ENCODE measurements at regions not wholly inside any gene's neighbourhood (a gene's known extent, or its start where the extent isn't known, plus 50 kb on each side); places are given as distances from the start of the nearest gene placed in this dataset.

- no peaks in the 10 kb centered on the region for H3K4me1 ChIP-seq (ENCODE audit: control insufficient read depth, insufficient read depth, low read length)
Measured at GRCh38 chr13:23081220-23081619, 99.6 kb upstream of the SGCG start.

GRCh38 chr13:23081901-23082300 lies 98.9 kb upstream of the SGCG start:
- no peak for DNase-seq
- no peak overlapping the region for H3K4me3 Mint-ChIP-seq
- H3K9me3 ChIP-seq (ENCODE audit: control insufficient read depth, low read length) = peaks cover 18% of the 10 kb centered on the region
- TF ChIP-seq CTCF (conservative IDR thresholded peaks at IDR 0.05) = no peak
- no peaks in the 10 kb centered on the region for H3K36me3 Mint-ChIP-seq (ENCODE audit: low read depth)
- H3K27me3 ChIP-seq (ENCODE audit: control insufficient read depth, insufficient read depth, low read length, poor library complexity, severe bottlenecking) = no peaks in the 10 kb centered on the region
- no peak overlapping the region for H3K4me3 ChIP-seq (ENCODE audit: low read length)
- no peaks in the 10 kb centered on the region for H3K4me1 ChIP-seq (ENCODE audit: control insufficient read depth, insufficient read depth, low read length)
- 75 to 85% methylated on average over 1 to 7 of the region's 7 CpGs for WGBS, 2 experiments (ENCODE audit: insufficient coverage in 1 of 2, insufficient read length in 1 of 2)
- H3K9me3 Mint-ChIP-seq = peaks cover 14% of the 10 kb centered on the region
- no peaks in the 10 kb centered on the region for H3K27me3 Mint-ChIP-seq (ENCODE audit: insufficient read depth)
- H3K36me3 ChIP-seq (ENCODE audit: control insufficient read depth, insufficient read depth, low read length) = no peaks in the 10 kb centered on the region
- H3K27ac Mint-ChIP-seq = no peak overlapping the region
- no peaks in the 10 kb centered on the region for H3K4me1 Mint-ChIP-seq
- H3K27ac ChIP-seq (ENCODE audit: low read depth, low read length) = no peak overlapping the region
- no peak overlapping the region for H3K9ac ChIP-seq (ENCODE audit: extremely low read depth, low read length, poor library complexity, severe bottlenecking)

More at GRCh38 chr13:23081220-23081619, 99.6 kb upstream of the SGCG start:
- Histone ChIP-seq H3K27me3 (ENCODE audit: control insufficient read depth, insufficient read depth, low read length, poor library complexity, severe bottlenecking) (no peaks in the 10 kb centered on the region), H3K9me3 (ENCODE audit: control insufficient read depth, low read length) (peaks cover 11% of the 10 kb centered on the region), H3K27ac (ENCODE audit: low read depth, low read length) (no peak overlapping the region), H3K4me3 (ENCODE audit: low read length) (no peak overlapping the region), H3K9ac (ENCODE audit: extremely low read depth, low read length, poor library complexity, severe bottlenecking) (no peak overlapping the region), H3K36me3 (ENCODE audit: control insufficient read depth, insufficient read depth, low read length) (no peaks in the 10 kb centered on the region)
- 90 to 93% methylated on average over 5 of the region's 5 CpGs for WGBS, 2 experiments (ENCODE audit: insufficient coverage in 1 of 2, insufficient read length in 1 of 2)
- Mint-ChIP-seq H3K4me1 (no peaks in the 10 kb centered on the region), H3K4me3 (no peak overlapping the region), H3K9me3 (peaks cover 10% of the 10 kb centered on the region), H3K27me3 (ENCODE audit: insufficient read depth) (no peaks in the 10 kb centered on the region), H3K36me3 (ENCODE audit: low read depth) (no peaks in the 10 kb centered on the region), H3K27ac (no peak overlapping the region)
- DNase-seq = no peak
- TF ChIP-seq CTCF (conservative IDR thresholded peaks at IDR 0.05) = no peak

- no peak for TF ChIP-seq CTCF (conservative IDR thresholded peaks at IDR 0.05)
- H3K4me3 Mint-ChIP-seq = no peak overlapping the region
- WGBS, 2 experiments (ENCODE audit: insufficient coverage in 1 of 2, insufficient read length in 1 of 2) = 35% methylated on average over 1 of the region's 2 CpGs; no CpG with 5 or more reads in 1 of the 2 experiments
- no peak for DNase-seq
- H3K9me3 Mint-ChIP-seq = peaks cover 16% of the 10 kb centered on the region
- H3K9me3 ChIP-seq (ENCODE audit: control insufficient read depth, low read length) = peaks cover 32% of the 10 kb centered on the region
- no peaks in the 10 kb centered on the region for H3K36me3 Mint-ChIP-seq (ENCODE audit: low read depth)
- H3K36me3 ChIP-seq (ENCODE audit: control insufficient read depth, insufficient read depth, low read length) = no peaks in the 10 kb centered on the region
- peaks cover 10% of the 10 kb centered on the region for H3K4me1 Mint-ChIP-seq
- H3K4me3 ChIP-seq (ENCODE audit: low read length) = peak overlapping the region; percentile 31
- H3K27me3 ChIP-seq (ENCODE audit: control insufficient read depth, insufficient read depth, low read length, poor library complexity, severe bottlenecking) = no peaks in the 10 kb centered on the region
- H3K4me1 ChIP-seq (ENCODE audit: control insufficient read depth, insufficient read depth, low read length) = peaks cover 4% of the 10 kb centered on the region
- no peak overlapping the region for H3K27ac ChIP-seq (ENCODE audit: low read depth, low read length)
- H3K9ac ChIP-seq (ENCODE audit: extremely low read depth, low read length, poor library complexity, severe bottlenecking) = no peak overlapping the region
- H3K27ac Mint-ChIP-seq = no peak overlapping the region
- no peaks in the 10 kb centered on the region for H3K27me3 Mint-ChIP-seq (ENCODE audit: insufficient read depth)
Measured at GRCh38 chr13:23086968-23087623, 93.7 kb upstream of the SGCG start.
